Sigmoid colon (tissue), 3 donors: ENCODE measurements at regions not wholly inside any gene's neighbourhood (a gene's known extent, or its start where the extent isn't known, plus 50 kb on each side); places are given as distances from the start of the nearest gene placed in this dataset.

Experiments
- CTCF ChIP-seq, 4 experiments: fragments of 450-650 bp in 3 of 4; fragments of 200-600 bp in 1 of 4; IDR thresholded peaks; one replicate each; pipeline ENCODE4 v1.5.1; 2016 to 2019; ENCODE audit warnings: antibody characterized with exemption in 4 of 4, mild to moderate bottlenecking in 3 of 4, moderate library complexity in 2 of 4
- POLR2A ChIP-seq, 2 donors: fragments of 450-650 bp; IDR thresholded peaks; one replicate each; pipeline ENCODE4 v1.6.1; 2016; ENCODE audit warnings: antibody characterized with exemption in 2 of 2, mild to moderate bottlenecking in 2 of 2, moderate library complexity in 2 of 2

- TF ChIP-seq CTCF (IDR thresholded peaks at IDR 0.05) (no peak), POLR2A (IDR thresholded peaks at IDR 0.05) (no peak)
These were observed 337.0 kb downstream of the MATN1 start for GRCh38 chr1:30386156-30386926.
